Stimulated activated CD4-positive, alpha-beta T cell treated with anti-CD3 and anti-CD28 coated beads, Interleukin-15, amount 100 ng/mL, for 48 hours (primary cell): ENCODE measurements at regions not wholly inside any gene's neighbourhood (a gene's known extent, or its start where the extent isn't known, plus 50 kb on each side); places are given as distances from the start of the nearest gene placed in this dataset.
"Not testable (repeated sequence)": the region's sequence is repeated elsewhere in the genome, so short reads cannot be mapped to it uniquely, and the experiment has no call there.

ENCODE experiments used
- DNase-seq, 2 donors: peaks; one replicate each; pipeline ENCODE4 v3.0.0-alpha.2; 2020; ENCODE audit warnings: low read depth in 2 of 2

- no peak for DNase-seq
Observed at GRCh38 chr3:5690904-5691532, 503.5 kb downstream of the EDEM1 start.

- DNase-seq, result no peak
Observed at GRCh38 chr3:5692446-5692845, 504.9 kb downstream of the EDEM1 start.

GRCh38 chr3:5694266-5694665 lies 506.8 kb downstream of the EDEM1 start:
- DNase-seq, result no peak

DNA sequence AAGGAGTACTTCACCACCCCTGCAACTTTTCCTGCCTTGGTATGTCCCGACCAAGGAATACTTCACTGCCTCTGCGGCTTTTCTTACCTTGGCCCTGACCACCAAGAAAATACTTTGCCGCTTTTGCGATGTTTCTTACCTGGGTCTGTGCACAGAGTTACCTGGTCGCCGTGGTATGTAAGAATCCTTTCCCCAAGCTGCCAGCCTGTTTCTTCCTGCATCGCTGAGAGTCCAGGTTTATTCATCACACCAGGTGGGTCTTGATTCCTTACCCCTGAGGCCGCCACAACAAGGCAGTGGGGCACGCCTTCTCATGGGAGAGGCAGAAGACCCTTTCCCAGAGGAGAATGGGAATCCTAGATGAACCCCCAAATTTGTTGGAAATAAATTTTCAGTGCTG lies 511.3 kb downstream of the EDEM1 start:
- no peak for DNase-seq

DNA sequence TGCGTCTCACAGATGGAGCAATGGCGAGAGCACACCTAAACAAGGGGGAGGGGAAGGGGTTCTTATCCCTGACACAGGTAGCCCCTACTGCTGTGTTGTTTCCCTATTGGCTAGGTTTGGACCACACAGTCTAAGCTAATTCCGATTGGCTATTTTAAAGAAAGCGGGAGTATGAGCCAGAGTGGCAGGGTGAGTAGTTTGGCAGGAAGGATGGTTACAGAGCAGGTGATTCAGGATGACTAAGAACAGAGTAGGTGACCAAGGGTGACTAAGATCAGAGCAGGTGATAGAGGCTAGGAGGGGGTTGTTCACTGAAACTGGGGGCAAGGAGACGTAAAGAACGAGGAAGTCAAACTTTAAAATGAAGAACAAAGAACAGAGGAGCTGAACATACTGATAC lies 511.8 kb downstream of the EDEM1 start:
- no peak for DNase-seq

- no peak for DNase-seq
Observed at GRCh38 chr3:5699811-5700210, 512.3 kb downstream of the EDEM1 start.

- DNase-seq, result not testable (repeated sequence)
Observed at GRCh38 chr3:5701005-5701404, 513.5 kb downstream of the EDEM1 start.

GRCh38 chr3:5707794-5708193 lies 520.3 kb downstream of the EDEM1 start:
- no peak for DNase-seq

- no peak for DNase-seq
Observed at GRCh38 chr3:5709714-5710113, 522.2 kb downstream of the EDEM1 start.

DNA sequence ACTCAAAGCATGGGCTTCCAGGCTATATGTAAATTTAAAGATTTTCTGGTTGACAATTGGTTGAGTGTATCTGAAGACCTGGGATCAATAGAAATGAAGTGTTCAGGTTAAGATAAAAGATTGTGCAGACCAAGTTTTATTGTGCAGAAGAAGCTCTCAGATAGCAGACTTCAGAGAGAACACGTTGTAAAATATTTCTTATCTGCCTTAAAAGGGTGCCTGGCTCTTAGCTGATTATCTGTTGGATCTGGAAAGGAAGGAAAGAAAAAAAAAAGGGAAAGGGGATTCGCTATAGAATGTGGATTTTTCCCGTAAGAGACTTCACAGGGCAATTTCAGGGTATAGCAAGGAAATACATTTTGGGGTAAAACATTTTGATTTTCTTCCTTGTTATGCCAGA lies 523.2 kb downstream of the EDEM1 start:
- DNase-seq, result no peak

DNA sequence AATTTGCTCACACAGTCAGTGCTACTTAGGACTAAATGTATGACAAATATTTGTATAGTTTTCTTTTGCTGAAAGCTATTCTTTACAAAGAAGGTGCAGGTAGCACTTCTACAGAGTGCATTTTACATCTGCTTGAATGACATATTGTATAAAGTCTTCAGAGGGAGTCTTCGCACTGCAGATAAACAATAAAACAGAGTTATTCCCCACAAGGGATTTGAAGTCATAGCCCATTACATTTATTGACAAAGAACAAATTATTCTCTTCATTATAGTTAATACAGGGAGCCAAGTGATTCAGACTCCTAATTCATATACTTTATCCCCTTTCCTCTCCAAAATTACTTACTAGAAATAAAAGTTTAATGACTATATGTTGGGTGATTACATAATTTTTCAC lies 529.7 kb downstream of the EDEM1 start:
- no peak for DNase-seq

DNA sequence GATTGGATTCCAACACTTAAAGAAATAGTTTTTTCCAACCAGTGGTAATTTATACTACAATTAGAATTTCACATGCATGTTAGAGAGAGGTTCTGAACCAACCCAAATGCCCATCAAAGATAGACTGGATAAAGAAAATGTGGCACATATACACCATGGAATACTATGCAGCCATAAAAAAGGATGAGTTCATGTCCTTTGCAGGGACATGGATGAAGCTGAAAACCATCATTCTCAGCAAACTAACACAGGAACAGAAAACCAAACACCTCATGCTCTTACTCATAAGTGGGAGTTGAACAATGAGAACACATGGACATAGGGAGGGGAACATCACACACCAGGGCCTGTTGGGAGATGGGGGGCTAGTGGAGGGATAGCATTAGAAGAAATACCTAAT lies 532.2 kb downstream of the EDEM1 start:
- not testable (repeated sequence) for DNase-seq

DNA sequence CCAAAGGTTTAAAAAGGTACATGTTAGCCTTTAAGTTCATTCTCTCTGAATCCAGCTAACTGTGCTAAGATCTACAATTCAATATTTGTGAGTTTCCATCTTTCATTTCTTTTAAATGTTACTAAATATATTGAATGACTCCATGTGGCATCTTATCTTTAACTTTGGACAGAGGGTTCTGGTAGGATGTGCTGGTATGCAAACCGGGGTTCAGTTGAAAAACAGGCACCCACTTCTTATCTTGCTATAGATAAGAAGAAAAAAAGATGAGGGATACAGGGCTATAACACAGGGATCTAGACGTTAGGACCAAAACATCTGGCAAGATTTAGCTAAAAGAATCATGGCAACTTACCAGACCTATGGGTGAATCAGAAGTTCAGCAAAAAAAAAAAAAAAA lies 538.3 kb downstream of the EDEM1 start:
- DNase-seq, result no peak

- DNase-seq, result no peak
Observed at GRCh38 chr3:5726621-5727020, 539.1 kb downstream of the EDEM1 start.

GRCh38 chr3:5727743-5728484 lies 540.4 kb downstream of the EDEM1 start:
- no peak for DNase-seq

DNA sequence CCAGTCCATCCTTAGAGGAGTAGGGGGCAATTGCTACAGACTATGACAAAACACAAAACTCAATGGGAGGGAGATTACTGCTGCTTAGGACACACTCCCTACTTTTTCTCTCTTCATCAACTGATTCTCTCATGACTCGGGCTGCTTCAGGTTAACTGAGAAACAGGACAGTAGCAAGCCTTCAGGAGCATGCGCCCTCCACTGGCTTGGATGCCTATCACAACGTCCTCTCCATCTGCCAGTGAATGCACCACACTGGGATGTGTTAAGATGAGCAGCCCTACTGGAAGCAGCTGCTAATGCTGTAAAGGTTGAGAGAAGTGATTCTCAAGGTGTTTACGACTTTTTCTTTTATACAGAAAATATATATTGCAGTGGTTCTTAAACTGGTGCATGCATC lies 542.3 kb downstream of the EDEM1 start:
- DNase-seq, result no peak

DNA sequence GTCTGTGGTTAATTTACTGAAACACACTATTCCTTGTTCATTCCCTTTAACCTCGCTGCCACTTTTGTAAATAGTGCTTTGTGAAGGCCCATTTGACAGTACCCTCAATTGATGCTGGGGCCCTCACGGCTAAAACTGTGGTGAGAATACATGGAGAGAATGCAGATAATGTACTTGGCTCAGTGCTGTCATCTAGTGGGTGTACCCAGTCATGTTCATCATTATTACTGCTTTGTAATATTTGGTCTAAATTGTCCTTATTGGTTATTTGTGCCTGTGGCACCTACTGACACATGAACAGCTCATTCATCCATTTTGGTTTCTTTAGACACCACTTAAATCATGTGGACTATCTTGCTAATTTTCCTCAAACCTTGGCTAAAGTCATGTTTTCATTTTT lies 543.6 kb downstream of the EDEM1 start:
- no peak for DNase-seq

GRCh38 chr3:5732081-5732480 lies 544.6 kb downstream of the EDEM1 start:
- DNase-seq, result no peak

GRCh38 chr3:5733995-5734394 lies 546.5 kb downstream of the EDEM1 start:
- no peak for DNase-seq

DNA sequence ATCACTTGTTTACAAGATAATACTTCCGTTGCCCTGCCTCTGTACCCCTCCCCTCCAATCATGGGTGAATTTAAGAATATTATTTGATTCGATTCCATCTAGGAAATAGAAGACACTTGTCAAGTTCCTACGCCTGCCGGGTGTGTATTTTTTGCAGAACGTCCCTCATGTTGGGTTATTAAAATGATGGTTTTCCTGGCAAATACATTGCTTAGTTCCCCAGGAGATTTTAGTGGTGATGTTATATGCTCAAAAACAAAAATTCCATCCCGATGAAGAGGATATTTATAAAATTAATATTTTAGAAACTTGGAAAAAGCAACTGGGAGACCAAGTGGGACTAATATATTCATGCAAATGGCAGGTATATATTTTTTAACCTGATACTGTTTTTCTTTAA lies 548.4 kb downstream of the EDEM1 start:
- DNase-seq, result no peak

- no peak for DNase-seq
Observed at GRCh38 chr3:5739299-5739935, 551.9 kb downstream of the EDEM1 start.

GRCh38 chr3:5739949-5740348 lies 552.4 kb downstream of the EDEM1 start:
- no peak for DNase-seq

DNA sequence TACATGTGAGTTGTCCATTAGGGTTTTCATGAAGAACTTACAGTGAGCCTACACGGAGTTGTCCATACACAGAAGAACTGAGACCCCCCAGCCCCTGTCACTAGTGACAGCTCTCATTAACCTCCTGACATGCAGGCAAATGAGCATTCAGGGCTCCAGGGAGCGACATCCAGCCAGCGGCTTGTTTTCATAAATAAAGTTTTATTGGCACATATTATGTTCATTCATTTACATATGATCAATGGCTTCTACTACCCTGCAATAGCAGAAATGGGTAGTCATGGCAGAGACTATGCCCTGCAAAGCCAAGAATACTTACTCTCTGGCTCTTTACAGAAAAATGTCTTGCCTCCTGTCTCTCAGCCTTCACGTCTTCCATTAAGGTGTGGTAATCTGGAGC lies 553.5 kb downstream of the EDEM1 start:
- no peak for DNase-seq
